22Rv1 (cell line): ENCODE measurements at regions not wholly inside any gene's neighbourhood (a gene's known extent, or its start where the extent isn't known, plus 50 kb on each side); places are given as distances from the start of the nearest gene placed in this dataset.

ENCODE experiments used
- H3K27ac ChIP-seq: fragments of 450-650 bp; 2 replicates; pipeline ENCODE4 v1.5.1; 2017
- ZFX ChIP-seq: fragments of 450-650 bp; IDR thresholded peaks from 2 replicates; pipeline ENCODE4 v1.6.1; 2017; ENCODE audit warnings: antibody characterized with exemption, borderline replicate concordance
- TF ChIP-seq, protein P1 (sequence below): fragments of 450-650 bp; IDR thresholded peaks from 2 replicates; pipeline ENCODE4 v1.5.1; 2017; ENCODE audit warnings: mild to moderate bottlenecking

DNA sequence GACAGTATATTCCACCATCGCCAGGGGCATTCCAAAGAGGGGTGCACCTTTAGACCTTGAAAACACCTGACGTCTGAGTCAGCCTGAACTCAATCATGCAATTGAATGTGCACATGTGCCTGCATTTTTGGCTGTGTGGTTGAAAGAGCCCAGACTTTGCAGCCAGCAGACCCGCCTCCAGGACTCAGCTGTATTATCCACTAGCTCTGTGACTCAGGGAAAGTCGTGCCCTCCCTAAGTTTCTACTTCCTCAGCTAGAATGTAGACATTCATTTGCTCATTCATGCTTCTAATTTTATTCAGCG lies 94.2 kb downstream of the LRRC30 start:
- TF ChIP-seq, protein P1, sequence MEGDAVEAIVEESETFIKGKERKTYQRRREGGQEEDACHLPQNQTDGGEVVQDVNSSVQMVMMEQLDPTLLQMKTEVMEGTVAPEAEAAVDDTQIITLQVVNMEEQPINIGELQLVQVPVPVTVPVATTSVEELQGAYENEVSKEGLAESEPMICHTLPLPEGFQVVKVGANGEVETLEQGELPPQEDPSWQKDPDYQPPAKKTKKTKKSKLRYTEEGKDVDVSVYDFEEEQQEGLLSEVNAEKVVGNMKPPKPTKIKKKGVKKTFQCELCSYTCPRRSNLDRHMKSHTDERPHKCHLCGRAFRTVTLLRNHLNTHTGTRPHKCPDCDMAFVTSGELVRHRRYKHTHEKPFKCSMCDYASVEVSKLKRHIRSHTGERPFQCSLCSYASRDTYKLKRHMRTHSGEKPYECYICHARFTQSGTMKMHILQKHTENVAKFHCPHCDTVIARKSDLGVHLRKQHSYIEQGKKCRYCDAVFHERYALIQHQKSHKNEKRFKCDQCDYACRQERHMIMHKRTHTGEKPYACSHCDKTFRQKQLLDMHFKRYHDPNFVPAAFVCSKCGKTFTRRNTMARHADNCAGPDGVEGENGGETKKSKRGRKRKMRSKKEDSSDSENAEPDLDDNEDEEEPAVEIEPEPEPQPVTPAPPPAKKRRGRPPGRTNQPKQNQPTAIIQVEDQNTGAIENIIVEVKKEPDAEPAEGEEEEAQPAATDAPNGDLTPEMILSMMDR = no peak
- TF ChIP-seq ZFX = no peak
- no peak overlapping the region for H3K27ac ChIP-seq

DNA sequence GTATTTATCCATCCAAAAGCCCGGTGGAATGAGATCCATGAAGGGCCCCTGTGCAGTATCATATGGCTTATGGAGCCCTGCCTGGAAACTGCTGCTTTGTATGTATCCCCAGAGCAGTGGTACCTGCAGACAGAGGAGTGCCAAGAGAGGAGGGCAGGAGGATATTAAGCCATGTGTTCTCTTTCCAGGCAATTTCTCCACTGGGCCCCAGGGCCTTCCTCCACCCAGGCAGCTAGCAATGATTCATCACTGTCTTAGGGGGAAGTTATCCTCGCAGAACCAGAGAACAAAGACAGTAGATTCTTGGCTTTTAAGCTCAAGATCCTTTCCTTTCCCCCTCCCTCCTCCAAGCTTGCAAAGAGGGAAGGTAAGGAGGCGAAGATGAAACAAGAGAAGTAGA lies 98.1 kb downstream of the LRRC30 start:
- TF ChIP-seq ZFX = no peak
- no peak overlapping the region for H3K27ac ChIP-seq

DNA sequence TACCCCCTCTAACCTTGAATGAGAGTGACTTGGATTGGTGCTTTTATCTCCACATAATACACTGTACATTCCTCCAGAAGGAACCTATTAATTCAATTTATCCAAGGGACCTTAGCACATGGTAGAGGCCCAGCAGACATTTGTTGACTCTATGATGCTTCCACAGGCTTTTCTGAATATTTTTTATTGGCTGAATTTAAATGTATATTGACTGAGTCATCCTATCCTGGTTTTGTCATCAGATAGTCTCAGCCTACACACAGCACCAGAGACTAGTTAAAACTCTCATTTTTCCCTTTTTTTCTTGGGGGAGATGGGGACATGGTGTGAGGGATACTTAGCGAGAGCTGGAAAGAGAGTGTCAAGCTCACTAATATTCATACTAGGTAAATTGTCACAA lies 101.6 kb downstream of the LRRC30 start:
- TF ChIP-seq ZFX = no peak
- TF ChIP-seq, protein P1 = no peak
- no peak overlapping the region for H3K27ac ChIP-seq

DNA sequence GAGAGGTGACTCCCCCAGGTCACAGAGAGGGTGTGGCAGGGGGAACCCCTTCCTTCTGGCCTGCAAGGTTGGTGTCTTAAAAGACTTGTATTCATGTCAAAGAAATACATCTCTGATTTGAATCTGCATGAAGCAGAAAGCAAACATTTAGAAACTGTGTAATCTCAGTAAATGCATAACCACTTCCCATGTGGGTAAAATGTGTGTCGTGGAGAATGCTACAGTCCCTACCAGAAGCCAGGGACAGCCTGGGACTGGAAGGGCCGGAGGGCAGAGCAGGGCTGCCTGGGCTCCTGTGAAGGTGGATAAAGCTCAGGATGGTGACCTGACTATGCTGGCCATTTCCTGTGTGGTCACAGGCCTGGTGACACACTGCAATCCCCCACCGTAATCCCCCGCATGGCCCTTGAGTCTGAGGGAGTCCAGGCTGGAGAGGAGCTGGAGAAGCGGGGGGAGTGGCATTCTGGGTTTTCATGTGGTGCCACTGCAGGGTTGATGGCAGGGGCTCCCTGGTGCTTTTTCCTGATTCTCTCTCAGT lies 102.2 kb downstream of the LRRC30 start:
- no peak overlapping the region for H3K27ac ChIP-seq
- TF ChIP-seq ZFX = no peak
- TF ChIP-seq, protein P1 = no peak

DNA sequence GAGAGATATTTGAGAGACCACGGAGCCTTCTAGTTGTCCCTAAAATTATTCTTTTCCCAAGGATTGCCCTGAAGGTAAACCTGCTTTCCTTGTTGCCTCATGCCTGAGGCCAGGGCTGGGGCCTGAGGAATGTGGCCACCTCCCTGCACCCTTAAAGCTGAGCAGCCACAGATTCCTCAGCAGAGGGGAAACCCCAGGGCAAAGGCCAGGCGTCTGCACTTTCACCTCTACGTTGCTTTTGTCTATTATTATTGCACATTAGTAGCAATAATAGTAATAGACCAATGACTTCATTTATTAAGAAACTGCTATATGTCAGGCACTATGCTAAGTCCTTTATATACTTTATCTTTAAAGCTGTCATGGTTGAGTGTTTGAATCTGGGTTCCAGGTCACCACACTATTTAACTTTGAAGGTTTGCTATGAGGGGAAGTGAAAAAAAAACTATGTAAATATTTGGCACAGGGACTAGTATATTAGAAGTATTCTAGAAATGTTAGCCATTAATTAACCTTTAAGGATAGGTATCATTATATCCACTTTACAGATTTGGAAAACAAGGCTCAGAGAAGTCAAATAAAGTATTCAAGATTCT lies 104.2 kb downstream of the LRRC30 start:
- TF ChIP-seq, protein P1 = no peak
- no peak for TF ChIP-seq ZFX
- no peak overlapping the region for H3K27ac ChIP-seq

DNA sequence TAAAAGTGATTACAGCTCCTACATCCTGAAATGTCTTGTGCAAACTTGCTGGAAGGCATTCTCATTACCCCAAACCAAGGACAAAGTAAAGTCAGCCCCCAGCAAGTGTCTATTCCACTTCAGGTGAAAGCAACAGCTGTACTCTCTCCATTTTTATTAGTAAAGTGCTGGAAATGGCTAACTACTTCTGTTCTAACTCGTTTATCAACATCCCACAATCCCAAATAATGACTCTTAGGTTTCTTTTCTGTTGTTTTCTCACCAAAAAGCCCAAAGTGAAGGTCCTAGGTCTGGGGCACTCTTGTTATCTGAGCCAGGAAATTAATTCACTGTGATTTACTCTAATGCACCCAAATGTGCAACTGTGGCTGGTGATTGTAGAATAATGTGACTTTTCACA lies 105.7 kb downstream of the LRRC30 start:
- TF ChIP-seq, protein P1 = no peak
- TF ChIP-seq ZFX = no peak
- no peak overlapping the region for H3K27ac ChIP-seq

DNA sequence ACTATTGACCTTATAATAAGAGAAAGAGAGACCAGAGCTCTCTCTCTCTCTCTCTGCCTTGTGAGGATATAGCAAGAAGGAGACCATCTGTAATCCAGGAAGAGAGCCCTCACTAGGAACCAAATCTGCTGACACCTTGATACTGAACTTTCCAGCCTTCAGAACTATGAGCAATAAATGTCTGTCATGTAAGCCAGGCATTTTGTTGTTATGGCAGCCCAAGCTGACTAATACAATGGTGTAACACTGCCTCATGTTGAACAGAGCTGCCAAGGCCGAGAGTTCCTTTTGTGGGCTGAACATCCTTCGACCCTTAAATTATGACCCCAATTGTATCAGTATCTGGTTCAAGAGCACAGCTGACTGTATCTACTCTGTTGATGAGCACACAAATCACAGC lies 108.0 kb downstream of the LRRC30 start:
- no peak for TF ChIP-seq ZFX
- TF ChIP-seq, protein P1 = no peak
- no peak overlapping the region for H3K27ac ChIP-seq
